Mucosa of descending colon (tissue), 3 donors: ENCODE measurements at regions not wholly inside any gene's neighbourhood (a gene's known extent, or its start where the extent isn't known, plus 50 kb on each side); places are given as distances from the start of the nearest gene placed in this dataset.

Experiments used
- ATAC-seq: fragments of 200-7000 bp; cut with Tn5 transposase; one replicate; pipeline ENCODE4 v1.9.1; 2020; ENCODE audit warnings: mild to moderate bottlenecking, moderate library complexity
- DNase-seq, 3 donors: peaks; one replicate each; pipeline ENCODE4 v3.0.0-alpha.2; 2020
- H3K36me3 ChIP-seq: fragments of 200-600 bp; one replicate; pipeline ENCODE4 v1.8.0; 2021; ENCODE audit warnings: low read depth, mild to moderate bottlenecking
- H3K4me1 ChIP-seq: fragments of 200-600 bp; one replicate; pipeline ENCODE4 v1.8.0; 2021; ENCODE audit warnings: low read depth, mild to moderate bottlenecking
- H3K4me3 ChIP-seq: fragments of 200-600 bp; one replicate; pipeline ENCODE4 v1.8.0; 2021; ENCODE audit warnings: mild to moderate bottlenecking
- H3K9me3 ChIP-seq: fragments of 200-600 bp; one replicate; pipeline ENCODE4 v1.8.0; 2021; ENCODE audit warnings: mild to moderate bottlenecking
- CTCF ChIP-seq: fragments of 200-600 bp; IDR thresholded peaks from one replicate; pipeline ENCODE4 v1.8.0; 2022; ENCODE audit warnings: antibody characterized with exemption, mild to moderate bottlenecking
- intact Hi-C, 2 donors: fragments of 100-400 bp; cut with DNase I in 1 of 2; cut with micrococcal nuclease in 1 of 2; formaldehyde crosslinking; loops; one replicate each; pipeline versions ENCODE4 v1.11.0 to v1.11.1; 2022; cut with DNase I, micrococcal nuclease
- donor health status: DM: no; HTN: no; CAD: no; lungs with moderate emphysema.
- donor health status: DM: no; HTN: no; CAD: no.
- donor health status: DM: no; HTN: yes; CAD: no.

- no peak overlapping the region for H3K4me3 ChIP-seq
- no peak for TF ChIP-seq CTCF
- intact Hi-C loops = no loop called here
- peaks cover 2% of the 10 kb centered on the region for H3K4me1 ChIP-seq
- no peaks in the 10 kb centered on the region for H3K9me3 ChIP-seq
- ATAC-seq = no peak
- no peaks in the 10 kb centered on the region for H3K36me3 ChIP-seq
- no peak for DNase-seq
Measured at GRCh38 chr10:26621243-26621888, 76.1 kb upstream of the PDSS1 start.

- ATAC-seq (peak; percentile 91), DNase-seq (peak; percentile 56 to 78 (median 70))
- H3K36me3 ChIP-seq = no peaks in the 10 kb centered on the region
- no peak for TF ChIP-seq CTCF
- H3K4me3 ChIP-seq = peak overlapping the region; percentile 6
- H3K4me1 ChIP-seq = peaks cover 2% of the 10 kb centered on the region
- no peaks in the 10 kb centered on the region for H3K9me3 ChIP-seq
- intact Hi-C loops = no loop called here
Measured at GRCh38 chr10:26621889-26622711, 75.4 kb upstream of the PDSS1 start.

- ATAC-seq (peak; percentile 12), DNase-seq (no peak)
- no peak for TF ChIP-seq CTCF
- no peaks in the 10 kb centered on the region for H3K9me3 ChIP-seq
- peaks cover 2% of the 10 kb centered on the region for H3K4me1 ChIP-seq
- intact Hi-C loops = no loop called here
- no peaks in the 10 kb centered on the region for H3K36me3 ChIP-seq
- no peak overlapping the region for H3K4me3 ChIP-seq
Measured at GRCh38 chr10:26622891-26623290, 74.6 kb upstream of the PDSS1 start.

GRCh38 chr10:26624006-26624405 lies 73.5 kb upstream of the PDSS1 start:
- no peak for ATAC-seq
- Histone ChIP-seq H3K9me3 (no peaks in the 10 kb centered on the region), H3K4me1 (peaks cover 2% of the 10 kb centered on the region), H3K4me3 (no peak overlapping the region), H3K36me3 (no peaks in the 10 kb centered on the region)
- no peak for DNase-seq
- intact Hi-C loops = no loop called here
- TF ChIP-seq CTCF = no peak

GRCh38 chr10:26626066-26626465 lies 71.4 kb upstream of the PDSS1 start:
- Histone ChIP-seq H3K36me3 (no peaks in the 10 kb centered on the region), H3K4me3 (no peak overlapping the region), H3K9me3 (no peaks in the 10 kb centered on the region), H3K4me1 (peaks cover 2% of the 10 kb centered on the region)
- intact Hi-C loops = no loop called here
- TF ChIP-seq CTCF = no peak
- DNase-seq (no peak), ATAC-seq (no peak)
